ENCODE measurements at regions not wholly inside any gene's neighbourhood (a gene's known extent, or its start where the extent isn't known, plus 50 kb on each side); places are given as distances from the start of the nearest gene placed in this dataset.
"Not testable (repeated sequence)": the region's sequence is repeated elsewhere in the genome, so short reads cannot be mapped to it uniquely, and the experiment has no call there.

DNA sequence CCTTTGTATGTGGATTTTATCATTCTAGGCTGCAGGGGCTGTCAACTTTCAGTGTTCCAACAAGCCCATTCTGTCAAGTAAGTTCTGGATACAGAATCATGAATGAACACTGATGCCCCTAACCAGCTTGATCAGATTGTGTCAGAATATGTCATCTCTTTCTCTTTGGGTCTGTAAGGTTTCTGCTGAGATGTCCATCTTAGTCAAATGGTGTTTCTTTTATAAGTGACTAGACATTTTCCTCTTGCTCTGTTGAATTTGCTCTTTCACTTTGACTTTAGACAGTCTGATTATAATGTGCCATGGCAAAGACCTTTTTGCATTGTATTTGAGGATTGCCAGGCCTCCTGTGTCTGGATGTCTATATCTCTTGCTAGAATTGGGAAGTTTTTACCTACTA, 660.9 kb upstream of the CBLB start:
- H4K8ac ChIP-seq (ENCODE audit: low read depth, low read length) = no peak overlapping the region
- no peak overlapping the region for H3K4me2 ChIP-seq (ENCODE audit: insufficient read depth, low read length, poor library complexity, severe bottlenecking)
- no peak overlapping the region for H3K18ac ChIP-seq (ENCODE audit: low read length)
- H3K27me3 ChIP-seq (ENCODE audit: control insufficient read depth in 3 of 3, insufficient read depth in 3 of 3, low read depth in 1 of 3, low read length in 3 of 3) = no peaks in the 10 kb centered on the region
- H4K91ac ChIP-seq (ENCODE audit: low read depth, low read length, poor library complexity) = no peak overlapping the region
- no peaks in the 10 kb centered on the region for H3K4me1 ChIP-seq (ENCODE audit: control insufficient read depth in 2 of 2, insufficient read depth in 1 of 2, low read depth in 1 of 2, low read length in 2 of 2)
- H3K9me3 ChIP-seq (replicated peaks in 1 of 2; ENCODE audit: control insufficient read depth in 2 of 2, insufficient read depth in 1 of 2, low read depth in 1 of 2, low read length in 2 of 2) = peaks cover 0 to 8% of the 10 kb centered on the region in 2 donors
- no peak overlapping the region for H2BK15ac ChIP-seq (ENCODE audit: low read length)
- H2BK120ac ChIP-seq (ENCODE audit: low read depth, low read length) = no peak overlapping the region
- H3K9ac ChIP-seq (ENCODE audit: low read depth, low read length, poor library complexity) = no peak overlapping the region
- H3K36me3 ChIP-seq (replicated peaks in 1 of 2; ENCODE audit: control insufficient read depth in 2 of 2, insufficient read depth in 2 of 2, low read length in 2 of 2) = no peaks in the 10 kb centered on the region
- no peak overlapping the region for H2AK5ac ChIP-seq (ENCODE audit: low read depth, low read length)
- no peak overlapping the region for H3K4me3 ChIP-seq (ENCODE audit: low read length in 2 of 2)
- no peak overlapping the region for H2BK5ac ChIP-seq (ENCODE audit: low read length)
- H3K14ac ChIP-seq (ENCODE audit: low read length) = no peak overlapping the region
- H2BK12ac ChIP-seq (ENCODE audit: low read length) = no peak overlapping the region
- H3K27ac ChIP-seq (replicated peaks; ENCODE audit: low read length) = no peak overlapping the region
- no peak overlapping the region for H2AFZ ChIP-seq (ENCODE audit: low read length)
- H3K79me1 ChIP-seq (ENCODE audit: low read depth, low read length) = no peaks in the 10 kb centered on the region
- no peak overlapping the region for H3K4ac ChIP-seq (ENCODE audit: low read length)
- no peak for DNase-seq (ENCODE audit: low spot score)
- no peak overlapping the region for H3K23ac ChIP-seq (ENCODE audit: low read depth, low read length, poor library complexity)

- Histone ChIP-seq H3K79me1 (ENCODE audit: low read depth, low read length) (no peaks in the 10 kb centered on the region), H4K8ac (ENCODE audit: low read depth, low read length) (no peak overlapping the region), H3K4me2 (ENCODE audit: insufficient read depth, low read length, poor library complexity, severe bottlenecking) (no peak overlapping the region), H2BK15ac (ENCODE audit: low read length) (no peak overlapping the region), H3K18ac (ENCODE audit: low read length) (no peak overlapping the region), H3K27me3 (ENCODE audit: control insufficient read depth in 3 of 3, insufficient read depth in 3 of 3, low read depth in 1 of 3, low read length in 3 of 3) (no peaks in the 10 kb centered on the region), H2BK5ac (ENCODE audit: low read length) (no peak overlapping the region), H2BK120ac (ENCODE audit: low read depth, low read length) (no peak overlapping the region), H3K4me3 (ENCODE audit: low read length in 2 of 2) (no peak overlapping the region), H3K36me3 (replicated peaks in 1 of 2; ENCODE audit: control insufficient read depth in 2 of 2, insufficient read depth in 2 of 2, low read length in 2 of 2) (no peaks in the 10 kb centered on the region), H2AK5ac (ENCODE audit: low read depth, low read length) (no peak overlapping the region), H3K4me1 (ENCODE audit: control insufficient read depth in 2 of 2, insufficient read depth in 1 of 2, low read depth in 1 of 2, low read length in 2 of 2) (no peaks in the 10 kb centered on the region), H2BK12ac (ENCODE audit: low read length) (no peak overlapping the region), H2AFZ (ENCODE audit: low read length) (no peak overlapping the region), H4K91ac (ENCODE audit: low read depth, low read length, poor library complexity) (no peak overlapping the region), H3K9me3 (replicated peaks in 1 of 2; ENCODE audit: control insufficient read depth in 2 of 2, insufficient read depth in 1 of 2, low read depth in 1 of 2, low read length in 2 of 2) (peaks cover 0 to 8% of the 10 kb centered on the region in 2 donors), H3K9ac (ENCODE audit: low read depth, low read length, poor library complexity) (no peak overlapping the region), H3K14ac (ENCODE audit: low read length) (no peak overlapping the region), H3K4ac (ENCODE audit: low read length) (no peak overlapping the region), H3K27ac (replicated peaks; ENCODE audit: low read length) (no peak overlapping the region), H3K23ac (ENCODE audit: low read depth, low read length, poor library complexity) (no peak overlapping the region)
- no CpG with 5 or more reads among the region's 1 CpG for WGBS, 2 donors (ENCODE audit: extremely low coverage in 2 of 2, insufficient read length in 2 of 2, insufficient replicate concordance in 1 of 2)
- no peak for DNase-seq (ENCODE audit: low spot score)
These were observed 661.6 kb upstream of the CBLB start for GRCh38 chr3:106530367-106530766.

- not testable (repeated sequence) for H3K36me3 ChIP-seq (replicated peaks in 1 of 2; ENCODE audit: control insufficient read depth in 2 of 2, insufficient read depth in 2 of 2, low read length in 2 of 2); H2AK5ac ChIP-seq (ENCODE audit: low read depth, low read length)
- no CpG with 5 or more reads among the region's 5 CpGs for WGBS, 2 donors (ENCODE audit: extremely low coverage in 2 of 2, insufficient read length in 2 of 2, insufficient replicate concordance in 1 of 2)
These were observed 663.0 kb upstream of the CBLB start for GRCh38 chr3:106531771-106532329.

GRCh38 chr3:106533093-106533787, 664.4 kb upstream of the CBLB start:
- no peak overlapping the region for H4K91ac ChIP-seq (ENCODE audit: low read depth, low read length, poor library complexity)
- no peak overlapping the region for H3K27ac ChIP-seq (replicated peaks; ENCODE audit: low read length)
- H3K9ac ChIP-seq (ENCODE audit: low read depth, low read length, poor library complexity) = no peak overlapping the region
- H3K14ac ChIP-seq (ENCODE audit: low read length) = no peak overlapping the region
- no peak overlapping the region for H3K23ac ChIP-seq (ENCODE audit: low read depth, low read length, poor library complexity)
- H4K8ac ChIP-seq (ENCODE audit: low read depth, low read length) = no peak overlapping the region
- no peaks in the 10 kb centered on the region for H3K36me3 ChIP-seq (replicated peaks in 1 of 2; ENCODE audit: control insufficient read depth in 2 of 2, insufficient read depth in 2 of 2, low read length in 2 of 2)
- H2BK120ac ChIP-seq (ENCODE audit: low read depth, low read length) = no peak overlapping the region
- H3K4ac ChIP-seq (ENCODE audit: low read length) = no peak overlapping the region
- H2BK15ac ChIP-seq (ENCODE audit: low read length) = no peak overlapping the region
- DNase-seq (ENCODE audit: low spot score) = no peak
- H3K4me3 ChIP-seq (ENCODE audit: low read length in 2 of 2) = no peak overlapping the region
- WGBS, 2 donors (ENCODE audit: extremely low coverage in 2 of 2, insufficient read length in 2 of 2, insufficient replicate concordance in 1 of 2) = no CpG with 5 or more reads among the region's 5 CpGs
- no peak overlapping the region for H2AK5ac ChIP-seq (ENCODE audit: low read depth, low read length)
- H2BK12ac ChIP-seq (ENCODE audit: low read length) = no peak overlapping the region
- no peaks in the 10 kb centered on the region for H3K4me1 ChIP-seq (ENCODE audit: control insufficient read depth in 2 of 2, insufficient read depth in 1 of 2, low read depth in 1 of 2, low read length in 2 of 2)
- H3K79me1 ChIP-seq (ENCODE audit: low read depth, low read length) = no peaks in the 10 kb centered on the region
- no peak overlapping the region for H2AFZ ChIP-seq (ENCODE audit: low read length)
- no peak overlapping the region for H3K4me2 ChIP-seq (ENCODE audit: insufficient read depth, low read length, poor library complexity, severe bottlenecking)
- H3K27me3 ChIP-seq (ENCODE audit: control insufficient read depth in 3 of 3, insufficient read depth in 3 of 3, low read depth in 1 of 3, low read length in 3 of 3) = no peaks in the 10 kb centered on the region
- no peak overlapping the region for H2BK5ac ChIP-seq (ENCODE audit: low read length)
- H3K9me3 ChIP-seq (replicated peaks in 1 of 2; ENCODE audit: control insufficient read depth in 2 of 2, insufficient read depth in 1 of 2, low read depth in 1 of 2, low read length in 2 of 2) = peaks cover 0 to 8% of the 10 kb centered on the region in 2 donors
- no peak overlapping the region for H3K18ac ChIP-seq (ENCODE audit: low read length)

More at GRCh38 chr3:106531771-106532329, 663.0 kb upstream of the CBLB start:
- not testable (repeated sequence) for H4K91ac ChIP-seq (ENCODE audit: low read depth, low read length, poor library complexity); H3K14ac ChIP-seq (ENCODE audit: low read length); H2BK5ac ChIP-seq (ENCODE audit: low read length); DNase-seq (ENCODE audit: low spot score); H3K23ac ChIP-seq (ENCODE audit: low read depth, low read length, poor library complexity); H3K27me3 ChIP-seq (ENCODE audit: control insufficient read depth in 3 of 3, insufficient read depth in 3 of 3, low read depth in 1 of 3, low read length in 3 of 3); H4K8ac ChIP-seq (ENCODE audit: low read depth, low read length); H3K4me3 ChIP-seq (ENCODE audit: low read length in 2 of 2); H3K4me2 ChIP-seq (ENCODE audit: insufficient read depth, low read length, poor library complexity, severe bottlenecking); H2BK120ac ChIP-seq (ENCODE audit: low read depth, low read length); H2AFZ ChIP-seq (ENCODE audit: low read length); H3K9me3 ChIP-seq (replicated peaks in 1 of 2; ENCODE audit: control insufficient read depth in 2 of 2, insufficient read depth in 1 of 2, low read depth in 1 of 2, low read length in 2 of 2); H3K27ac ChIP-seq (replicated peaks; ENCODE audit: low read length); H2BK15ac ChIP-seq (ENCODE audit: low read length); H3K18ac ChIP-seq (ENCODE audit: low read length); H3K79me1 ChIP-seq (ENCODE audit: low read depth, low read length); H2BK12ac ChIP-seq (ENCODE audit: low read length); H3K4ac ChIP-seq (ENCODE audit: low read length); H3K9ac ChIP-seq (ENCODE audit: low read depth, low read length, poor library complexity); H3K4me1 ChIP-seq (ENCODE audit: control insufficient read depth in 2 of 2, insufficient read depth in 1 of 2, low read depth in 1 of 2, low read length in 2 of 2)

Measured in neuronal stem cell (in vitro differentiated cells).